HepG2 (cell line): ENCODE measurements at regions not wholly inside any gene's neighbourhood (a gene's known extent, or its start where the extent isn't known, plus 50 kb on each side); places are given as distances from the start of the nearest gene placed in this dataset.
A peak's percentile ranks its signal among the peaks of the same experiment; 100 is the strongest.

Source experiments
- SP2 ChIP-seq: sonication (generic); formaldehyde crosslinking; IDR thresholded peaks from 2 replicates; pipeline ENCODE4 v1.5.1; 2020; ENCODE audit warnings: mild to moderate bottlenecking, missing genetic modification reagents
- ZNF280B ChIP-seq: sonication (generic); formaldehyde crosslinking; IDR thresholded peaks from 2 replicates; pipeline ENCODE4 v1.5.0; 2020; ENCODE audit warnings: missing genetic modification reagents, mild to moderate bottlenecking, borderline replicate concordance
- ZNF407 ChIP-seq: sonication (generic); formaldehyde crosslinking; IDR thresholded peaks from one replicate; pipeline ENCODE4 v1.5.1; 2020; ENCODE audit warnings: mild to moderate bottlenecking, missing genetic modification reagents; ENCODE audit errors: not compliant biosample characterization
- ZNF720 ChIP-seq: sonication (generic); formaldehyde crosslinking; IDR thresholded peaks from 2 replicates; pipeline ENCODE4 v1.4.0; 2020; ENCODE audit warnings: missing genetic modification reagents

DNA sequence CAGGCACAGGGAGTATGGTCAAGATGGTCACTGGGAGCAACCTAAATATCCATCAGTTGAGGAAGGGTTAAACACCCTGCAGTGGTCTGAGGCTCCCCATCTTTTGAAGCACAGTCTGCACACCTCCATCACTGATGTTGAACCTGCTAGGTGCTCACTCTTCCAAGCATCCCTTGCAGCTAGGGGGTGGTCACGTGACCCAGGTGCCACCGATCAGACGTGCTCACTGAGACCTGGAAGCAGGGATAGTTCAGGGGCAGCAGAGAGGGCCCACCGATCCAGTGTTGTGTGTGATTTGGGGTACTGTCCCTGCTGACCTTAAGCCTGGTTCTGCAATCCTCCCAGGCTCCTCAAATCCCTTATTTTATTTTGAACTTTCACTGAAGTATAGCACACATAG, 134.6 kb downstream of the CEBPB start (continued):
- TF ChIP-seq ZNF407 (CRISPR knock-in tag) = no peak
- TF ChIP-seq SP2 (CRISPR knock-in tag) = no peak
- 0 out of 2 replicates have a peak, but pooled peaks have one; percentile 36 for TF ChIP-seq ZNF280B
- no peak for TF ChIP-seq ZNF720 (CRISPR knock-in tag)
